K562 (cell line): ENCODE measurements at regions not wholly inside any gene's neighbourhood (a gene's known extent, or its start where the extent isn't known, plus 50 kb on each side); places are given as distances from the start of the nearest gene placed in this dataset.

Experiments
- ESRRA ChIP-seq: fragments of 450-650 bp; IDR thresholded peaks from 2 replicates; pipeline ENCODE4 v1.6.1; 2014; ENCODE audit warnings: low read depth, mild to moderate bottlenecking, moderate library complexity, borderline replicate concordance
- SUPT5H ChIP-seq: fragments of 450-650 bp; IDR thresholded peaks from 2 replicates; pipeline ENCODE4 v1.6.1; 2016
- TSC22D4 ChIP-seq: fragments of 450-650 bp; IDR thresholded peaks from 2 replicates; pipeline ENCODE4 v1.6.1; 2016; ENCODE audit warnings: missing genetic modification characterization, missing biosample characterization, control low read depth
- ZNF668 ChIP-seq: fragments of 250-450 bp; sonication (Bioruptor Pico); IDR thresholded peaks from 2 replicates; pipeline ENCODE4 v1.8.0; 2022; ENCODE audit warnings: mild to moderate bottlenecking, inconsistent platforms
- TF ChIP-seq, protein P1 (sequence below), 2 experiments: IDR thresholded peaks in 1 of 2; conservative IDR thresholded peaks in 1 of 2; 2 replicates each; pipeline ENCODE4 v1.6.1; 2016; ENCODE audit warnings: low read depth in 2 of 2, mild to moderate bottlenecking in 1 of 2, missing compliant biosample characterization in 1 of 2, missing genetic modification characterization in 1 of 2, moderate library complexity in 1 of 2
- TF ChIP-seq, protein P2 (sequence below): fragments of 250-450 bp; sonication (Bioruptor Pico); IDR thresholded peaks from 2 replicates; pipeline ENCODE4 v1.8.0; 2022; ENCODE audit warnings: inconsistent platforms, mild to moderate bottlenecking, moderate library complexity, borderline replicate concordance
- TF ChIP-seq, protein P3 (sequence below): fragments of 200-800 bp; sonication (Bioruptor generic); IDR thresholded peaks from 2 replicates; pipeline ENCODE4 v1.6.1; 2017; ENCODE audit warnings: missing genetic modification characterization, missing compliant biosample characterization
- TF ChIP-seq, protein P4 (sequence below): fragments of 250-450 bp; sonication (Bioruptor Pico); IDR thresholded peaks from 2 replicates; pipeline ENCODE4 v1.5.1; 2021; ENCODE audit warnings: mild to moderate bottlenecking

DNA sequence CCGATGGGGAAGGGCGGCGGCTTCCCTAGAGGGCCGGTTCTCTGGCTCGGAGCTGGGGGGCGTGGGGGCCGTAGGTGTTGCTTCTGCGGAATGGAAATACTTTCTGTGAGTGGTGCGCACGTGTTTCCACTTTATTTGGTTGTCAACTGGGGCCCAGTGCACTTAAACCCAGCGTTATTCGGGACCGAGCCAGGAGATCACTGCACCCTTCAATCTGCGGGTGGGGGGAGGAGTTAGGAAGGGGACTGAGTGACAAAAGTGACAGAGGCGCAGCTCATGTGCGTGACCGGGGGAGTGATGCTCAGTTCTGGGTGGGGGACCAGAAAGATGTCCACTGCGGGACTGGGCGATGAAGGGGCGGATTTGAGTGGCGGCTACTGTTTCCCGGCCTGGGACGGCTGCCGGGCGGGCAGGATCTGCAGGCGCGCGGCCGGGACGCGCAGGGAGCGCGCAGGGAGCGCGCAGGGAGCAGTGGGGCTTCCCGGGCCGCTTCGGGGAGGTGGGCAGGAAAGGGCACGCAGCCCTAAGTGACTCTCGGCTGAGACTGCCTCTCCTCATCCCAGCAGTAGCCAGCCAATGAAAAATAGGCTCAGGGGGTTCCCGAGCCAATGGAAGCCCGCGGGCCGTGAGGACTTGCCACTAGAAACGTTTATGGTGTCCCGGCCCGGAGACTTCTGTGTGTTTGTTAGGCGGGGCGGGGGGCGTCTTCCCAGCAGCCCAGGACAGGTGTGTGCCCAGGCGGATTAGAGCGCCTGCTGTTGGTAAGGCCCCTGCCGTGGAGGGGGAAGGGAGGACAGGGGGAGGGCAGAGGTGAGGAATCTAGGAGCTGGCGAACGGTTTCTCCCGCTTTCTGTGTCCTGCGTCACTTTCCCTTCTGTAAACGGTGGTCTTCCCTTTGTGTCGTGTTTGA is 54.3 kb upstream of the KDM7A start (continued):
- TF ChIP-seq, protein P1, sequence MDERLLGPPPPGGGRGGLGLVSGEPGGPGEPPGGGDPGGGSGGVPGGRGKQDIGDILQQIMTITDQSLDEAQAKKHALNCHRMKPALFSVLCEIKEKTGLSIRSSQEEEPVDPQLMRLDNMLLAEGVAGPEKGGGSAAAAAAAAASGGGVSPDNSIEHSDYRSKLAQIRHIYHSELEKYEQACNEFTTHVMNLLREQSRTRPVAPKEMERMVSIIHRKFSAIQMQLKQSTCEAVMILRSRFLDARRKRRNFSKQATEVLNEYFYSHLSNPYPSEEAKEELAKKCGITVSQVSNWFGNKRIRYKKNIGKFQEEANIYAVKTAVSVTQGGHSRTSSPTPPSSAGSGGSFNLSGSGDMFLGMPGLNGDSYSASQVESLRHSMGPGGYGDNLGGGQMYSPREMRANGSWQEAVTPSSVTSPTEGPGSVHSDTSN (CRISPR knock-in tag; IDR thresholded peaks at IDR 0.05; ENCODE audit: low read depth): no peak
- TF ChIP-seq, protein P1 (tag; conservative IDR thresholded peaks at IDR 0.05; ENCODE audit: low read depth): 0 out of 2 replicates have a peak, but pooled peaks have one; percentile 20
- TF ChIP-seq ESRRA: no peak
- TF ChIP-seq, protein P2, sequence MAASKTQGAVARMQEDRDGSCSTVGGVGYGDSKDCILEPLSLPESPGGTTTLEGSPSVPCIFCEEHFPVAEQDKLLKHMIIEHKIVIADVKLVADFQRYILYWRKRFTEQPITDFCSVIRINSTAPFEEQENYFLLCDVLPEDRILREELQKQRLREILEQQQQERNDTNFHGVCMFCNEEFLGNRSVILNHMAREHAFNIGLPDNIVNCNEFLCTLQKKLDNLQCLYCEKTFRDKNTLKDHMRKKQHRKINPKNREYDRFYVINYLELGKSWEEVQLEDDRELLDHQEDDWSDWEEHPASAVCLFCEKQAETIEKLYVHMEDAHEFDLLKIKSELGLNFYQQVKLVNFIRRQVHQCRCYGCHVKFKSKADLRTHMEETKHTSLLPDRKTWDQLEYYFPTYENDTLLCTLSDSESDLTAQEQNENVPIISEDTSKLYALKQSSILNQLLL (CRISPR knock-in tag): no peak
- TF ChIP-seq ZNF668 (CRISPR knock-in tag): no peak
- TF ChIP-seq, protein P3, sequence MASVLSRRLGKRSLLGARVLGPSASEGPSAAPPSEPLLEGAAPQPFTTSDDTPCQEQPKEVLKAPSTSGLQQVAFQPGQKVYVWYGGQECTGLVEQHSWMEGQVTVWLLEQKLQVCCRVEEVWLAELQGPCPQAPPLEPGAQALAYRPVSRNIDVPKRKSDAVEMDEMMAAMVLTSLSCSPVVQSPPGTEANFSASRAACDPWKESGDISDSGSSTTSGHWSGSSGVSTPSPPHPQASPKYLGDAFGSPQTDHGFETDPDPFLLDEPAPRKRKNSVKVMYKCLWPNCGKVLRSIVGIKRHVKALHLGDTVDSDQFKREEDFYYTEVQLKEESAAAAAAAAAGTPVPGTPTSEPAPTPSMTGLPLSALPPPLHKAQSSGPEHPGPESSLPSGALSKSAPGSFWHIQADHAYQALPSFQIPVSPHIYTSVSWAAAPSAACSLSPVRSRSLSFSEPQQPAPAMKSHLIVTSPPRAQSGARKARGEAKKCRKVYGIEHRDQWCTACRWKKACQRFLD (CRISPR knock-in tag): 0 out of 2 replicates have a peak, but pooled peaks have one; percentile 40
- no peak for TF ChIP-seq TSC22D4
- TF ChIP-seq, protein P4, sequence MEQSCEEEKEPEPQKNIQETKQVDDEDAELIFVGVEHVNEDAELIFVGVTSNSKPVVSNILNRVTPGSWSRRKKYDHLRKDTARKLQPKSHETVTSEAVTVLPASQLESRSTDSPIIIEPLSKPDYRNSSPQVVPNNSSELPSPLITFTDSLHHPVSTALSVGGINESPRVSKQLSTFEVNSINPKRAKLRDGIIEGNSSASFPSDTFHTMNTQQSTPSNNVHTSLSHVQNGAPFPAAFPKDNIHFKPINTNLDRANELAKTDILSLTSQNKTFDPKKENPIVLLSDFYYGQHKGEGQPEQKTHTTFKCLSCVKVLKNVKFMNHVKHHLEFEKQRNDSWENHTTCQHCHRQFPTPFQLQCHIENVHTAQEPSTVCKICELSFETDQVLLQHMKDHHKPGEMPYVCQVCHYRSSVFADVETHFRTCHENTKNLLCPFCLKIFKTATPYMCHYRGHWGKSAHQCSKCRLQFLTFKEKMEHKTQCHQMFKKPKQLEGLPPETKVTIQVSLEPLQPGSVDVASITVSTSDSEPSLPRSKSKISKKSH (CRISPR knock-in tag): no peak
- TF ChIP-seq SUPT5H: no peak
